Osteoblast (primary cell): ENCODE measurements at regions not wholly inside any gene's neighbourhood (a gene's known extent, or its start where the extent isn't known, plus 50 kb on each side); places are given as distances from the start of the nearest gene placed in this dataset.
A peak's percentile ranks its signal among the peaks of the same experiment; 100 is the strongest.

Experiments used
- DNase-seq: peaks from one replicate; pipeline ENCODE4 v3.0.0; 2011; ENCODE audit warnings: low spot score, mixed read lengths; ENCODE audit not compliant: insufficient read length; ENCODE audit errors: missing footprints
- H2AFZ ChIP-seq: 2 replicates; pipeline ENCODE4 v1.6.0; 2011; ENCODE audit warnings: mild to moderate bottlenecking, low read length
- H3K27ac ChIP-seq: 2 replicates; pipeline ENCODE4 v1.5.1; 2011; ENCODE audit warnings: mild to moderate bottlenecking, low read depth, low read length, moderate library complexity
- H3K27me3 ChIP-seq: 2 replicates; pipeline ENCODE4 v1.6.0; 2012; ENCODE audit warnings: mild to moderate bottlenecking, control low read depth, inconsistent platforms, low read length, moderate library complexity; ENCODE audit not compliant: insufficient read depth
- H3K36me3 ChIP-seq: 2 replicates; pipeline ENCODE4 v1.5.1; 2011; ENCODE audit warnings: mild to moderate bottlenecking, low read length, control low read depth, moderate library complexity; ENCODE audit not compliant: insufficient read depth
- H3K4me1 ChIP-seq: 2 replicates; pipeline ENCODE4 v1.5.1; 2011; ENCODE audit warnings: mild to moderate bottlenecking, low read length, control low read depth, moderate library complexity; ENCODE audit not compliant: insufficient read depth
- H3K4me2 ChIP-seq: 2 replicates; pipeline ENCODE4 v1.6.0; 2011; ENCODE audit warnings: mild to moderate bottlenecking, low read length; ENCODE audit not compliant: insufficient read depth
- H3K4me3 ChIP-seq: fragments of 200-600 bp; sonication (generic); 3 replicates; pipeline ENCODE4 v1.5.1; 2012; ENCODE audit warnings: mild to moderate bottlenecking, low read length, inconsistent platforms; ENCODE audit not compliant: insufficient read depth
- H3K79me2 ChIP-seq: 2 replicates; pipeline ENCODE4 v1.6.0; 2012; ENCODE audit warnings: mild to moderate bottlenecking, low read length, control low read depth, inconsistent platforms; ENCODE audit not compliant: insufficient read depth
- H3K9me3 ChIP-seq: 2 replicates; pipeline ENCODE4 v1.5.1; 2011; ENCODE audit warnings: low read depth, low read length, control low read depth
- H4K20me1 ChIP-seq: 2 replicates; pipeline ENCODE4 v1.6.0; 2012; ENCODE audit warnings: mild to moderate bottlenecking, low read length, control low read depth; ENCODE audit not compliant: insufficient read depth
- CTCF ChIP-seq: IDR thresholded peaks from 2 replicates; pipeline ENCODE4 v1.5.1; 2011; ENCODE audit warnings: mild to moderate bottlenecking, low read depth, low read length, moderate library complexity; ENCODE audit errors: extremely low read depth

- no peaks in the 10 kb centered on the region for H3K9me3 ChIP-seq
- no peak overlapping the region for H2AFZ ChIP-seq
- peaks cover 15% of the 10 kb centered on the region for H3K4me1 ChIP-seq
- H3K36me3 ChIP-seq, result no peaks in the 10 kb centered on the region
- no peak overlapping the region for H3K4me2 ChIP-seq
- H3K4me3 ChIP-seq, result no peak overlapping the region
- H3K27ac ChIP-seq, result no peak overlapping the region
- no peaks in the 10 kb centered on the region for H3K79me2 ChIP-seq
- no peak for TF ChIP-seq CTCF
- H3K27me3 ChIP-seq, result no peaks in the 10 kb centered on the region
- H4K20me1 ChIP-seq, result no peaks in the 10 kb centered on the region
- no peak for DNase-seq
Observed at GRCh38 chr10:32143302-32143847, 87.2 kb upstream of the KIF5B start.

- Histone ChIP-seq H3K79me2 (no peaks in the 10 kb centered on the region), H2AFZ (no peak overlapping the region), H4K20me1 (no peaks in the 10 kb centered on the region), H3K4me2 (no peak overlapping the region), H3K4me3 (no peak overlapping the region), H3K27me3 (no peaks in the 10 kb centered on the region), H3K4me1 (peaks cover 15% of the 10 kb centered on the region), H3K9me3 (no peaks in the 10 kb centered on the region), H3K36me3 (no peaks in the 10 kb centered on the region), H3K27ac (no peak overlapping the region)
- no peak for TF ChIP-seq CTCF
- no peak for DNase-seq
Observed at GRCh38 chr10:32142646-32143045, 86.4 kb upstream of the KIF5B start.

DNA sequence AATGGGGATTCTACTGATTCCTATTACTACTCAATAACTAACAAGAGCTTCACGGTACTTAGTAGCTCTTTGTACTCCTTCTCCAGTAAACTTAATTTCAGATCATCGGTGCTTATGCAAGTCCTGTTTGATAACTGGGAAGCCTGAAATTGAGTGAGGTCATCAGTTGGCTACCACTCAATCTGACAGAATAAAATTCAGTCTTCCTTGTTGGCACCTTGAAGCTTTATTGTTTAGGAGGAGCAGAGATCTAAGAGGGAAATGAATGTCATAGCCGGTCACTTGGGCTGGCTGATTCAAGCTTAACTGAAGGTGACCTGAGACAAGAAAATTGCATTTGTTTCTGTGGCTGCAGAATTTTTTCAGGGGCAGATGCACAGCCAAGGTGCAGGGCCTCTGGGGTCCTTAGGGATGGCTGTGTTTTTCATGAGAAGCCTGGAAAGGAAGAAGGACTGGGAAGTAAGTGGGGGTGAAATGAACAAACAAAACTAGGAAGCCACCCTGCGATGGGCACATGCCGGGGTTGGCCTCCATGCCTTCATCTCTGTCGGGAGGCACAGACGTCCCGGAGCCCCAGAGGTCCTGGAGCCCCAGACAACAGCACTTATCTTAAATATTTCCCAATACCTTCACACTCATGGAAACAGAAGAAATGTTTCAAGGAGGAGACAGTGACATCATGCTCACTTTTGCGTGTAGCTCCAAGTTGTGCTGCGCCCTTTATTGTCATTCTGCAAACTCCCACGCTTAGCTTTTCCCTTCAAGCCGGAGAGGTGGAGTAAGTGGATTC is 85.0 kb upstream of the KIF5B start:
- no peaks in the 10 kb centered on the region for H3K79me2 ChIP-seq
- peaks cover 15% of the 10 kb centered on the region for H3K4me1 ChIP-seq
- TF ChIP-seq CTCF, result no peak
- DNase-seq, result peak; percentile 11
- no peak overlapping the region for H2AFZ ChIP-seq
- H4K20me1 ChIP-seq, result no peaks in the 10 kb centered on the region
- no peaks in the 10 kb centered on the region for H3K27me3 ChIP-seq
- H3K27ac ChIP-seq, result no peak overlapping the region
- H3K36me3 ChIP-seq, result no peaks in the 10 kb centered on the region
- no peak overlapping the region for H3K4me2 ChIP-seq
- H3K9me3 ChIP-seq, result no peaks in the 10 kb centered on the region
- H3K4me3 ChIP-seq, result no peak overlapping the region

DNA sequence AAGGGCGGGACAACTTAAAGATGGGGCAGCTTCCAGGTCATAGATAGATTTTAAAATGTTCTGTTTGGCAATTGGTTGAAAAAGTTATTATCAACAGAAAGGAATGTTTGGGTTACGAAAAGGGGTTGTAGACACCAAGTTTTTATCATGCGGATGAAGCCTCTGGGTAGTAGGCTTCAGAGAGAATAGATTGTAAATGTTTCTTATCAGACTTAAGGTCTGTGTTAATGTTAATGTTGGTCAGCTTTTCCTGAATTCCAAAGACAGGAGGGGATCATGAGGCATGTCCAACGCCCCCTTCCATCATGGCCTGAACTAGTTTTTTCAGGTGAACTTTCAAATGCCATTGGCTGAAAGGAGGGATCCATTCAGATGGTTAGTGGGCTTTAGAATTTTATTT is 84.2 kb upstream of the KIF5B start:
- DNase-seq, result no peak
- no peaks in the 10 kb centered on the region for H3K36me3 ChIP-seq
- no peak overlapping the region for H3K27ac ChIP-seq
- no peaks in the 10 kb centered on the region for H3K79me2 ChIP-seq
- no peaks in the 10 kb centered on the region for H4K20me1 ChIP-seq
- H2AFZ ChIP-seq, result no peak overlapping the region
- H3K4me1 ChIP-seq, result peaks cover 15% of the 10 kb centered on the region
- H3K9me3 ChIP-seq, result no peaks in the 10 kb centered on the region
- no peaks in the 10 kb centered on the region for H3K27me3 ChIP-seq
- TF ChIP-seq CTCF, result no peak
- H3K4me2 ChIP-seq, result no peak overlapping the region
- no peak overlapping the region for H3K4me3 ChIP-seq
